NT2/D1 (cell line): ENCODE measurements at regions not wholly inside any gene's neighbourhood (a gene's known extent, or its start where the extent isn't known, plus 50 kb on each side); places are given as distances from the start of the nearest gene placed in this dataset.

Experiments
- DNase-seq: peaks from one replicate; pipeline ENCODE4 v3.0.0-alpha.2; 2011; ENCODE audit warnings: low read depth, low spot score
- H3K27me3 ChIP-seq: 2 replicates; pipeline ENCODE4 v1.6.0; 2011; ENCODE audit warnings: mild to moderate bottlenecking; ENCODE audit not compliant: insufficient read length, insufficient read depth
- H3K36me3 ChIP-seq: 2 replicates; pipeline ENCODE4 v1.6.1; 2011; ENCODE audit warnings: mild to moderate bottlenecking, low read length, mixed read lengths; ENCODE audit not compliant: insufficient read depth, insufficient read length
- H3K4me1 ChIP-seq: 2 replicates; pipeline ENCODE4 v1.5.1; 2011; ENCODE audit not compliant: insufficient read depth, insufficient read length
- H3K4me3 ChIP-seq: 2 replicates; pipeline ENCODE4 v1.5.1; 2011; ENCODE audit warnings: low read depth; ENCODE audit not compliant: insufficient read length
- H3K9ac ChIP-seq: 2 replicates; pipeline ENCODE4 v1.6.0; 2011; ENCODE audit warnings: low read depth; ENCODE audit not compliant: insufficient read length
- H3K9me3 ChIP-seq: 2 replicates; pipeline ENCODE4 v1.5.1; 2011; ENCODE audit warnings: mild to moderate bottlenecking, low read length; ENCODE audit not compliant: insufficient read depth
- SUZ12 ChIP-seq: IDR thresholded peaks from 2 replicates; pipeline ENCODE4 v1.6.1; 2011; ENCODE audit not compliant: insufficient read length, insufficient read depth; ENCODE audit errors: extremely low read depth
- YY1 ChIP-seq: IDR thresholded peaks from 2 replicates; pipeline ENCODE4 v1.6.1; 2011; ENCODE audit not compliant: insufficient read length, insufficient read depth
- ZNF274 ChIP-seq: IDR thresholded peaks from 2 replicates; pipeline ENCODE4 v1.6.1; 2011; ENCODE audit warnings: mild to moderate bottlenecking, low read depth, low read length

DNA sequence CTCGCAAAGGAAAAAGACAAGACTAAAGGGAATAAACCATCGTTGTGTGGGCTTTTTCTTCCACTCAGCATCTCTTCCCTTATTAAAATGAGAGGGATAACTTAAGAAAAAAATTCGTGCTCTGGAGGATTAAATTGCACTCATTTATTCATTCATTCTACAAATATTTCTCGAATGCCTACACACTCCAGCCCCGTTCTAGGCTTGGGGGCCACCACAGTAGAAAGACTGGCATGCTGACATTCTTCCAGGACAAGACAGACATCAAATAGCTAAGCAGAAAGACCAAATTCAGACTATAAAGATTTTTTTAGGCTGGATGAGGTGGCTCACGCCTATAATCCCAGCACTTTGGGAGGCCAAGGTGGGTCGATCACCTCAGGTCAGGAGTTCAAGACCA, 65.3 kb upstream of the IL12A start:
- no peaks in the 10 kb centered on the region for H3K27me3 ChIP-seq
- DNase-seq, result no peak
- H3K4me3 ChIP-seq, result no peak overlapping the region
- H3K9me3 ChIP-seq, result no peaks in the 10 kb centered on the region
- TF ChIP-seq ZNF274, result no peak
- no peak for TF ChIP-seq SUZ12
- TF ChIP-seq YY1, result no peak
- no peaks in the 10 kb centered on the region for H3K36me3 ChIP-seq
- no peak overlapping the region for H3K9ac ChIP-seq
- H3K4me1 ChIP-seq, result no peaks in the 10 kb centered on the region

DNA sequence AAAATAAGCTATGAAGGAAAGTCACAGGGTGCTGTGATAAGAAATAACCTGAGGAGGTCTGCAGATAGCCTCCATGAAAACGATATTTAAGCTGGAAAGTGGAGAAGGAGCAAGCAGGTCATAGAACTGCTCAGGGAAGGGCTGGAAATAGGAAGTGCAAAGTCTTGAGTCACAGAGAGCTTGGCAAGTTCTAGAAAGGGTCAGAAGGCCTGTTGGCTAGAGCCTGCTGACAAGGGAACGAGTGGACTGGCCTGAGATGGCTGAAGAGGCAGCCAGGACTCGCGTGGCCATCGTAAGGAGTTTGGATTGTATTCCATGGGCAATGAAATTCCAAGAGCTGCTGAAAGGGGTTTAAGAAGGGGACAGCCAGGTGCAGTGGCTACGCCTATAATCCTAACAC, 64.7 kb upstream of the IL12A start:
- DNase-seq, result no peak
- Histone ChIP-seq H3K4me1 (no peaks in the 10 kb centered on the region), H3K4me3 (no peak overlapping the region)

DNA sequence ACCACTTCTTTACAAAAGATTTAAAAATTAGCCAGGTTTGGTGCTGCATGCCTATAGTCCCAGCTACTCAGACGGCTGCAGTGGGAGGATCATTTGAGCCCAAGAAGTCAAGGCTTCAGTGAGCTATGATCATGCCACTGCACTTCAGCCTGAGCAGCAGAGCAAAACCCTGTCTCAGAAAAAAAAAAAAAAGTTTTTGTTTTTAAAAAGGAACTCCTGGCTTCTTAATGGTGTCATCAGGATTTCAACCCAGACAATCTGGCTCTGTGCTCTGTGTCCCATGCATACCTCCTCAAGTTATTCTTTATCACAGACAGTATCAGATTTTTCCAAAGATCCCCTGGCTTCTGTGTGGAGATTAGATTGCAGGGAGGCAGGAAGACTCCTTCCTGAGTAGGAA, 64.2 kb upstream of the IL12A start:
- H3K4me3 ChIP-seq, result no peak overlapping the region
- H3K9ac ChIP-seq, result no peak overlapping the region
- TF ChIP-seq ZNF274 (no peak), SUZ12 (no peak), YY1 (no peak)
- H3K36me3 ChIP-seq, result no peaks in the 10 kb centered on the region
- H3K27me3 ChIP-seq, result no peaks in the 10 kb centered on the region
- H3K4me1 ChIP-seq, result no peaks in the 10 kb centered on the region
- no peaks in the 10 kb centered on the region for H3K9me3 ChIP-seq
- DNase-seq, result no peak

More for the DNA sequence above, 64.7 kb upstream of the IL12A start:
- TF ChIP-seq ZNF274, result no peak
- TF ChIP-seq SUZ12, result no peak
- TF ChIP-seq YY1, result no peak
- no peaks in the 10 kb centered on the region for H3K27me3 ChIP-seq
- no peak overlapping the region for H3K9ac ChIP-seq
- no peaks in the 10 kb centered on the region for H3K36me3 ChIP-seq
- no peaks in the 10 kb centered on the region for H3K9me3 ChIP-seq

DNA sequence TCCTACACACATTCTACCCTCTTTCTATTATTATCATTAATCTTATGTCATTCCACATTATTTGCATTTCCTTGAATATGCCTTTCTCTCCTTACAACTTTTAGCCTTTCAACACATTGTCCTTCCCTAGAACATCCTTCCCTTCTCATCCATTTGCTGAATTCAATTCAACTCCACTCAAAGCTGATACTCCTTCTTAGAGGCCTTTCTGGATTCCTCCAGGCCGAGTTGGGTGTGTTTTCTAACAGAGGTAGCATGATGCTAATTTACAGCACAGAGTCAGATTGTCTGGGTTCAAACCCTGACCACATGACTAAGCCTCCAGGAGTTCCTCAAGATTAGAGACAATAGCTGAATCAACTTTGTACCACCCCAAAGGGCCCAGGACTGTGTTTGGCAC, 63.4 kb upstream of the IL12A start:
- H3K9ac ChIP-seq, result no peak overlapping the region
- H3K27me3 ChIP-seq, result no peaks in the 10 kb centered on the region
- no peak for TF ChIP-seq YY1
- TF ChIP-seq ZNF274, result no peak
- TF ChIP-seq SUZ12, result no peak
- no peaks in the 10 kb centered on the region for H3K36me3 ChIP-seq
- DNase-seq, result no peak
- H3K9me3 ChIP-seq, result no peaks in the 10 kb centered on the region
- H3K4me3 ChIP-seq, result no peak overlapping the region
- H3K4me1 ChIP-seq, result no peaks in the 10 kb centered on the region

DNA sequence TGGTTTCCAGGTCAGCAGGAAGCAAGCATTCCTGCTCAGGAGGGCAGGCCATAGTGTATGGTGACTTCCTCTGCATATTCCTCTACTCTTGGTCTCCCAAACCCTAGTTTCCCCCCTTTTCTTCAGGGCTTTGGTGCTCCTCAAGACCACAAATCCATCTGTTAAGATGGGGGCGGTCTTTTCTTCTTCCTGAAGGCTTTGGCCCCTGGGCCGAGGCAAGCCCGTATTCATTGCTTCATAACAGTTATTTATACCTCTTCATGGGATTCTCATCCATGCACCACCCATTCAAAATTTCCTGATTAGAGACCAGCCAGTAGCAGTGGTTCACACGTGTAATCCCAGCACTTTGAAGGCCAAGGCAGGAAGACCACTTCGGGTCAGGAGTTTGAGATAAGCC, 62.1 kb upstream of the IL12A start:
- Histone ChIP-seq H3K27me3 (no peaks in the 10 kb centered on the region), H3K9ac (no peak overlapping the region), H3K9me3 (no peaks in the 10 kb centered on the region), H3K36me3 (no peaks in the 10 kb centered on the region), H3K4me3 (no peak overlapping the region), H3K4me1 (no peaks in the 10 kb centered on the region)
- DNase-seq, result no peak
- TF ChIP-seq YY1 (no peak), ZNF274 (no peak), SUZ12 (no peak)

DNA sequence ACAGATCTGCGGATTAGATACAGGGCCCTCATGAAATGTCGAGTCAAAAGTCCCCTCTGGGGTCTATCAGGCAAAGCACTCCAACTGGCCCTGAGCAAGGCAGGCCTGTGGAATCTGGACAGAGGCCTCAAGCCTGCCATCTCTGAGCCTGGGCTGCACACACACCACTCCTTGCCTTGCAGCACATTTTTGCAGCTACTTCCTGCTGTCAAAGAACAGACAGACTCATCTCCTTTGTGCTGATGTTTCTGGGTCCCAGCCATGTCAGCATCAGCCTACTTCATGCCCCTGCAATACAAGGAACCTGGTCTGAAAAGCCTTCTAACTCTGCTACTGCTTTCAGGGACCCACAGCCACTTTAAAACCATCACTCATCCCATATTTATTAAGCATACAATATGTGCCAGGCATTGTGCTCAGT, 60.6 kb upstream of the IL12A start:
- Histone ChIP-seq H3K4me1 (no peaks in the 10 kb centered on the region), H3K9me3 (no peaks in the 10 kb centered on the region), H3K36me3 (no peaks in the 10 kb centered on the region), H3K27me3 (no peaks in the 10 kb centered on the region), H3K4me3 (no peak overlapping the region), H3K9ac (no peak overlapping the region)
- DNase-seq, result no peak
- TF ChIP-seq YY1, result no peak

DNA sequence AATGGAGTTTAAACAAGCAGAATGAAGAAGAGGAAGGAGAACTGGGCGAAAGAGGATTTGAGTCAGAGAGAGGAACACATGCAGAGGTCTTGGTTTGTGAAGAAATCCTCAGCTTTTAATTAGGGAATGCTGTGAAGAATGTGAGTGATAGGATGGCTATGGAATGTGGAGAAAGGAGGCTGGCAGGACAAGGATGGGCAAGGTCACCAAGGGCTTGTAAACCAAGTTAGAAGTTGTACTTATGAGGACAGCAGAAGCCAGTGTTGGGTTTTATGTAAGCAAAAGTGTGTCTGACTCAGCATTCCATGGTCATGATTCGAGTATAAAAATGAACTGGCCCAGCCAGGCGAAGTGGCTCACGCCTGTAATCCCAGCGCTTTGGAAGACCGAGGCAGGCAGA, 60.0 kb upstream of the IL12A start:
- DNase-seq, result no peak
- Histone ChIP-seq H3K9ac (no peak overlapping the region), H3K4me1 (no peaks in the 10 kb centered on the region), H3K27me3 (no peaks in the 10 kb centered on the region), H3K4me3 (no peak overlapping the region), H3K9me3 (peaks cover 5% of the 10 kb centered on the region), H3K36me3 (no peaks in the 10 kb centered on the region)
- TF ChIP-seq SUZ12, result no peak
- TF ChIP-seq ZNF274, result no peak
- no peak for TF ChIP-seq YY1
